ENCODE measurements at regions not wholly inside any gene's neighbourhood (a gene's known extent, or its start where the extent isn't known, plus 50 kb on each side); places are given as distances from the start of the nearest gene placed in this dataset.

DNA sequence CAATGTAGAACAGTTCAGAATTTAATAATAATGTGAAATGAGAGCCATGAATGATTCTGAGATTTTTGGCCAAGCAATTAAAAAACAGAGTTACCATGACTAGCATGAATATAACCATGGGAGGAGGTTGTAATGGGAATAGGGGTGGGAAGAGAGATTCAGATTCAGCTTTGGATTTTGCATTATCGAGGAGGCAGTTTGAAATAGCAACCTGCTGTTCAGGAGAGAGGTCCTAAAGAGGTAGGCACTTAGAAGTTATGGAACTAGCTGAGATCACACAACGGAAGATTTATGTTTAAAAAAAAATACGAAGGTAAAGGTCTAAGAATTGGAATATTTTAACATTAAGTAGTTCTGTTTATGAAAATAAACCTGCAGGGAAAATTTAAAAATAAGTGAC is 124.4 kb upstream of the TECRL start:
- TF ChIP-seq, protein P1, sequence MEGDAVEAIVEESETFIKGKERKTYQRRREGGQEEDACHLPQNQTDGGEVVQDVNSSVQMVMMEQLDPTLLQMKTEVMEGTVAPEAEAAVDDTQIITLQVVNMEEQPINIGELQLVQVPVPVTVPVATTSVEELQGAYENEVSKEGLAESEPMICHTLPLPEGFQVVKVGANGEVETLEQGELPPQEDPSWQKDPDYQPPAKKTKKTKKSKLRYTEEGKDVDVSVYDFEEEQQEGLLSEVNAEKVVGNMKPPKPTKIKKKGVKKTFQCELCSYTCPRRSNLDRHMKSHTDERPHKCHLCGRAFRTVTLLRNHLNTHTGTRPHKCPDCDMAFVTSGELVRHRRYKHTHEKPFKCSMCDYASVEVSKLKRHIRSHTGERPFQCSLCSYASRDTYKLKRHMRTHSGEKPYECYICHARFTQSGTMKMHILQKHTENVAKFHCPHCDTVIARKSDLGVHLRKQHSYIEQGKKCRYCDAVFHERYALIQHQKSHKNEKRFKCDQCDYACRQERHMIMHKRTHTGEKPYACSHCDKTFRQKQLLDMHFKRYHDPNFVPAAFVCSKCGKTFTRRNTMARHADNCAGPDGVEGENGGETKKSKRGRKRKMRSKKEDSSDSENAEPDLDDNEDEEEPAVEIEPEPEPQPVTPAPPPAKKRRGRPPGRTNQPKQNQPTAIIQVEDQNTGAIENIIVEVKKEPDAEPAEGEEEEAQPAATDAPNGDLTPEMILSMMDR (IDR thresholded peaks at IDR 0.05; ENCODE audit: insufficient read depth, missing control alignments), result no peak
- DNase-seq (ENCODE audit: insufficient read length, low spot score) (no peak), FAIRE-seq (no peak)

DNA sequence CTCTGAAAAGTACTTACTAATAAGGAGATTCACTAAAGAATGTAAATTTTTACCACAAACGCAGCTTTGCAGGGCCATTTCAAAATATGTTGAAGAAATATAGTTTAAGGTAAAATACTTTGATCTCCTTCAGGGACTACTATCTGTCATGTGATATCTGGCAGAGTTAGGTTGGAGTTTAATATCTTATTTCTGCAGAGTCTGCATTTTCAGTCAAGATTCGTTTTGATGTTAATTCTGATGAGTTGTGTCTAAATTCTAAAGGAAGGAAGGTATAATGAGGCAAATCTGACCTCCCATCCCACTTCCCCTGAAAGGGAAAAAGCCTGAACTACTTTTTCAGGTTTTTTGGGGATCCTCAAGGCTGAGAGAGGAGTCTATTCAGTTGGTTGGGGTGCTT is 123.9 kb upstream of the TECRL start:
- no peak for DNase-seq (ENCODE audit: insufficient read length, low spot score)
- FAIRE-seq, result no peak
- TF ChIP-seq, protein P1 (IDR thresholded peaks at IDR 0.05; ENCODE audit: insufficient read depth, missing control alignments), result no peak

- DNase-seq (ENCODE audit: insufficient read length, low spot score) (no peak), FAIRE-seq (no peak)
Measured at GRCh38 chr4:64520421-64520820, 111.2 kb upstream of the TECRL start.

GRCh38 chr4:64518600-64518999 is 109.3 kb upstream of the TECRL start:
- FAIRE-seq, result no peak
- TF ChIP-seq, protein P1 (IDR thresholded peaks at IDR 0.05; ENCODE audit: insufficient read depth, missing control alignments), result no peak
- DNase-seq (ENCODE audit: insufficient read length, low spot score), result no peak

More at GRCh38 chr4:64520421-64520820, 111.2 kb upstream of the TECRL start:
- TF ChIP-seq, protein P1 (IDR thresholded peaks at IDR 0.05; ENCODE audit: insufficient read depth, missing control alignments), result no peak

DNA sequence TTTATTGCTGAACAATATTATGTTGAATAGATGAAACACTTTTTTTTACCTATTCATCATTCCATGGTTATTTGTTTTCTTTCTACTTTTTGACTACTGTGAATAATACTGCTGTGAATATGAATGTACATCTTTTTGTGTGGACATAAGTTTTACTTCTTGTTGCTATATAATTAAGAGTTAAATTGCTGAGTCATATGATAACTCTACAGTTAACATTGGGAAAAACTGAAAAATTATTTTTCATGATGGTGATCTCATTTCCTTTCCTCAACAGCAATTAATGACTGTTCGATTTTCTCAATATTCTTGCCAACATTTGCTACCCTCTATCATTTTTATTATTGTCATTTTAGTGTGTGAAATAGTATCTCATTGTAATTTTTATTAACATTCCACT is 106.9 kb upstream of the TECRL start:
- DNase-seq (ENCODE audit: insufficient read length, low spot score) (no peak), FAIRE-seq (no peak)
- TF ChIP-seq, protein P1 (IDR thresholded peaks at IDR 0.05; ENCODE audit: insufficient read depth, missing control alignments), result no peak

DNA sequence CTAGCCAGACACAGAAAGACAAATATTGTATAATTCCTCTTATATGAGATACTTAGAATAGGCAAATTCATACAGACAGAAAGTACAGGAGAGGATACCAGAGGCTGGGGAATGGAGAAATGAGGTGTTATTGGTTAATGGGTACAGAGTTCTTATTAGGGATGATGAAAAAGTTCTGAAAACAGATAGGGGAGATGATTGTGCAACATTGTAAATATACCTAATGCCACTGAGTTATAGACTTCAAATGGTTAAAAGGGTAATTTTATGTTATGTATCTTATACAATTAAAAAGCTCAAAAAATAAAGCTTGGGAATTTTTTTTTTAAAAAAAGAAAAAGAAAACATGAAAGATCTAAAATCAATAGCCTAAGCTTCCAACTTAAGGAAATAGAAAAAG is 98.8 kb upstream of the TECRL start:
- FAIRE-seq (no peak), DNase-seq (ENCODE audit: insufficient read length, low spot score) (no peak)
- TF ChIP-seq, protein P1 (IDR thresholded peaks at IDR 0.05; ENCODE audit: insufficient read depth, missing control alignments), result no peak

GRCh38 chr4:64503945-64504675 is 94.9 kb upstream of the TECRL start:
- no peak for DNase-seq (ENCODE audit: insufficient read length, low spot score)
- FAIRE-seq, result no peak
- TF ChIP-seq, protein P1 (IDR thresholded peaks at IDR 0.05; ENCODE audit: insufficient read depth, missing control alignments), result no peak

Data from D721Med (cell line).